Naive thymus-derived CD4-positive, alpha-beta T cell (primary cell): ENCODE measurements at regions not wholly inside any gene's neighbourhood (a gene's known extent, or its start where the extent isn't known, plus 50 kb on each side); places are given as distances from the start of the nearest gene placed in this dataset.

Experiments used
- ATAC-seq: fragments of 150-1000 bp; cut with Tn5 transposase; 2 replicates; pipeline ENCODE4 v1.10.0; 2021; ENCODE audit warnings: mild to moderate bottlenecking, moderate library complexity
- CTCF ChIA-PET: fragments of 350-600 bp; sonication (Branson Sonifier 250); formaldehyde crosslinking; loops from one replicate; lab custom pipeline; 2021; ENCODE audit warnings: antibody characterized with exemption; lab: Charles Lee
- POLR2A ChIA-PET: fragments of 350-600 bp; sonication (Branson Sonifier 250); formaldehyde crosslinking; loops from one replicate; lab custom pipeline; 2021; ENCODE audit warnings: antibody characterized with exemption, inconsistent platforms; lab: Charles Lee
- DNase-seq, 9 donors: peaks; one replicate each; pipeline versions ENCODE4 v3.0.0 to v3.0.0-alpha.2; 2020 to 2022; ENCODE audit warnings: mixed read lengths in 1 of 9
- H3K27ac ChIP-seq: one replicate; pipeline ENCODE4 v1.7.0; 2013; ENCODE audit warnings: mild to moderate bottlenecking, low read depth, low read length, moderate library complexity
- H3K27me3 ChIP-seq, 2 donors: one replicate each; pipeline ENCODE4 v1.7.0; 2013; ENCODE audit warnings: low read length in 2 of 2, mild to moderate bottlenecking in 2 of 2, moderate library complexity in 2 of 2; ENCODE audit not compliant: control insufficient read depth in 2 of 2, insufficient read depth in 2 of 2
- H3K36me3 ChIP-seq, 3 experiments: 1 replicate in 2 of 3; 2 replicates in 1 of 3; pipeline ENCODE4 v1.7.0; 2013; ENCODE audit warnings: low read length in 3 of 3, mild to moderate bottlenecking in 3 of 3, moderate library complexity in 1 of 3; ENCODE audit not compliant: insufficient read depth in 3 of 3, control insufficient read depth in 2 of 3
- H3K4me1 ChIP-seq, 2 donors: one replicate each; pipeline ENCODE4 v1.7.0; 2013; ENCODE audit warnings: low read length in 2 of 2, mild to moderate bottlenecking in 2 of 2, moderate library complexity in 1 of 2; ENCODE audit not compliant: control insufficient read depth in 2 of 2, insufficient read depth in 2 of 2
- H3K4me3 ChIP-seq: 2 replicates; pipeline ENCODE4 v1.7.0; 2013; ENCODE audit warnings: mild to moderate bottlenecking, low read length
- H3K9me3 ChIP-seq, 3 experiments: 1 replicate in 2 of 3; 2 replicates in 1 of 3; pipeline ENCODE4 v1.7.0; 2013; ENCODE audit warnings: low read length in 3 of 3; ENCODE audit not compliant: control insufficient read depth in 2 of 3
- H3K27ac Mint-ChIP-seq, 9 donors: one replicate each; pipeline ENCODE4 v1.8.0; 2020 to 2022; ENCODE audit warnings: mixed read lengths in 9 of 9, mild to moderate bottlenecking in 8 of 9, moderate library complexity in 5 of 9, inconsistent platforms in 2 of 9
- H3K27me3 Mint-ChIP-seq, 5 donors: one replicate each; pipeline ENCODE4 v1.8.0; 2021 to 2022; ENCODE audit warnings: mixed read lengths in 5 of 5, mild to moderate bottlenecking in 1 of 5
- H3K36me3 Mint-ChIP-seq, 5 donors: one replicate each; pipeline ENCODE4 v1.8.0; 2020 to 2022; ENCODE audit warnings: mixed read lengths in 5 of 5, mild to moderate bottlenecking in 3 of 5, inconsistent platforms in 1 of 5
- H3K4me1 Mint-ChIP-seq, 7 donors: one replicate each; pipeline ENCODE4 v1.8.0; 2020 to 2022; ENCODE audit warnings: mixed read lengths in 7 of 7, mild to moderate bottlenecking in 3 of 7, inconsistent platforms in 1 of 7
- H3K4me3 Mint-ChIP-seq, 10 donors: one replicate each; pipeline ENCODE4 v1.8.0; 2020 to 2022; ENCODE audit warnings: mild to moderate bottlenecking in 10 of 10, mixed read lengths in 10 of 10, moderate library complexity in 6 of 10, inconsistent platforms in 2 of 10
- H3K9me3 Mint-ChIP-seq, 11 donors: one replicate each; pipeline ENCODE4 v1.8.0; 2020 to 2022; ENCODE audit warnings: mixed read lengths in 11 of 11, mild to moderate bottlenecking in 4 of 11, inconsistent platforms in 1 of 11, moderate library complexity in 1 of 11
- intact Hi-C, 2 donors: fragments of 100-400 bp; cut with micrococcal nuclease; formaldehyde crosslinking; loops; one replicate each; pipeline ENCODE4 v1.15.1; 2023

DNA sequence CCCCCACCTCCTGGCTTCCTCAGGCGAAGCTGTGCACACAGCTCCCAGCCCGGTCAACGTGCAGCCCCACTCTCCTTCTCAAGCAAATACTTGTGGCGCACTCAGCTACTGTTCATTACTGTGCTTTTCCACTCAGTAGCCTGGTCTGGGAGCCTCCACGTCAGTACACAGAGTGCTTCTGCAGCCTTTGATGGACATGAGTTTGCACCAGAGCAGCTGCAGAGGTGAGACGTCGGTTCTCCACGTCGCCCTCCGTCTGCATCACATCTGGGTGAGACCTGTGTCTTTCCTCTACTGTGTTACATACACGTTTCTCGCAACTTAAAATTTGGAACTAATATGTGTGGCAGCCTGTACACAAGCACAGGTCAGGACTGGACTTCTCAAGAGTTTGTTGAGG, 334.3 kb downstream of the C16orf95 start:
- no peak overlapping the region for H3K4me3 ChIP-seq
- Mint-ChIP-seq H3K4me3 (no peak overlapping the region), H3K36me3 (no peaks in the 10 kb centered on the region), H3K9me3 (peaks cover 0 to 2% (median 0%) of the 10 kb centered on the region in 11 donors), H3K4me1 (no peaks in the 10 kb centered on the region), H3K27ac (no peak overlapping the region), H3K27me3 (peaks cover 0 to 12% (median 6%) of the 10 kb centered on the region in 5 donors)
- H3K4me1 ChIP-seq: no peaks in the 10 kb centered on the region
- H3K9me3 ChIP-seq: no peaks in the 10 kb centered on the region
- DNase-seq (no peak), ATAC-seq (no peak)
- H3K27ac ChIP-seq: no peak overlapping the region
- no peaks in the 10 kb centered on the region for H3K36me3 ChIP-seq
- no peaks in the 10 kb centered on the region for H3K27me3 ChIP-seq
- intact Hi-C loops: no loop called here
- ChIA-PET POLR2A (no interaction called here), CTCF (no interaction called here)

DNA sequence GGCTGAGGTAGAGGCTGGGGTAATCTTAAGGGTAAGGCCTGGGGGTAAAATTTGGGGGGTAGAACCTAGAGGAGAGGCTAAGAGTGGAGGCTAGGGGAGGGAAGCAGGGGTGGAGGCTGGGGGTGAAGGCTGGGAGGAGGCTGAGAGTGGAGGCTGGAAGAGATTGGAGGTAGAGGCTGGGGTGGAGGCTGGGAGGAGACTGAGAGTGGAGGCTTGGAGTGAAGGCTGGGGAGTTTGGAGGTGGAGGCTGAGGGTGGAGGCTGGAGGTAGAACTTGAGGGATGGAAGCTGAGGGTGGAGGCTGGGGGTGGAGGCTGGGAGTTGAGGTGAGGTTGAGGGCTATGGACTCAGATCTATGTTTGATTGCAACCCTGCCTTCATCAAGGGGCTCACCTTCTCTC, 333.6 kb downstream of the C16orf95 start:
- ATAC-seq: no peak
- Mint-ChIP-seq H3K9me3 (peaks cover 0 to 2% (median 0%) of the 10 kb centered on the region in 11 donors), H3K4me3 (no peak overlapping the region), H3K27me3 (peaks cover 0 to 16% (median 6%) of the 10 kb centered on the region in 5 donors), H3K27ac (no peak overlapping the region), H3K36me3 (no peaks in the 10 kb centered on the region), H3K4me1 (no peaks in the 10 kb centered on the region)
- H3K9me3 ChIP-seq: no peaks in the 10 kb centered on the region
- H3K4me1 ChIP-seq: no peaks in the 10 kb centered on the region
- no peaks in the 10 kb centered on the region for H3K27me3 ChIP-seq
- ChIA-PET CTCF (no interaction called here), POLR2A (no interaction called here)
- intact Hi-C loops: no loop called here
- H3K36me3 ChIP-seq: no peaks in the 10 kb centered on the region
- H3K27ac ChIP-seq: no peak overlapping the region
- H3K4me3 ChIP-seq: no peak overlapping the region
- no peak for DNase-seq

DNA sequence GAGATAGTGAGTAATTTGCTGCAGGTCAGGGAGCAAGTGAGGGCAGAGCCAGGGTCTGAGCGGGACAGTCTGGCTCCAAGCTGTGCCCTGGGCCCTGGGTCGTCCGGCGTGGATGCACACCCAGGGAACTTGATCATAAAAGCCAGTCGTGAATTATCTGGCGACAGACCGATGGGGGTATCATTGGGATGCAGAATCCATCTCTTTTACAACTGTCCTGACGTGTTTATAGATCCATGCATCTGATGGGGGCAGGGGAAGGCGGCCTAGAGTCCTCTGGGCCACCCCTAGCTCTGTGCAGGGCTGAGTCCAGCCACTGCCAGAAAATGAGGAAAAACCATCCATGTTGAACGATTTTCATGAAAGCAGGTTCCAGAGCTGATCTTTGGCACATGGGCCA, 332.8 kb downstream of the C16orf95 start:
- Mint-ChIP-seq H3K27me3 (peaks cover 0 to 17% (median 6%) of the 10 kb centered on the region in 5 donors), H3K4me1 (no peaks in the 10 kb centered on the region), H3K36me3 (no peaks in the 10 kb centered on the region), H3K9me3 (peaks cover 0 to 2% (median 0%) of the 10 kb centered on the region in 11 donors), H3K27ac (no peak overlapping the region), H3K4me3 (no peak overlapping the region)
- no peak overlapping the region for H3K4me3 ChIP-seq
- POLR2A ChIA-PET: no interaction called here
- no peaks in the 10 kb centered on the region for H3K9me3 ChIP-seq
- no peaks in the 10 kb centered on the region for H3K4me1 ChIP-seq
- no peak for DNase-seq
- no peak overlapping the region for H3K27ac ChIP-seq
- no peaks in the 10 kb centered on the region for H3K36me3 ChIP-seq
- intact Hi-C loops: no loop called here
- ATAC-seq: no peak
- CTCF ChIA-PET: no interaction called here
- no peaks in the 10 kb centered on the region for H3K27me3 ChIP-seq

DNA sequence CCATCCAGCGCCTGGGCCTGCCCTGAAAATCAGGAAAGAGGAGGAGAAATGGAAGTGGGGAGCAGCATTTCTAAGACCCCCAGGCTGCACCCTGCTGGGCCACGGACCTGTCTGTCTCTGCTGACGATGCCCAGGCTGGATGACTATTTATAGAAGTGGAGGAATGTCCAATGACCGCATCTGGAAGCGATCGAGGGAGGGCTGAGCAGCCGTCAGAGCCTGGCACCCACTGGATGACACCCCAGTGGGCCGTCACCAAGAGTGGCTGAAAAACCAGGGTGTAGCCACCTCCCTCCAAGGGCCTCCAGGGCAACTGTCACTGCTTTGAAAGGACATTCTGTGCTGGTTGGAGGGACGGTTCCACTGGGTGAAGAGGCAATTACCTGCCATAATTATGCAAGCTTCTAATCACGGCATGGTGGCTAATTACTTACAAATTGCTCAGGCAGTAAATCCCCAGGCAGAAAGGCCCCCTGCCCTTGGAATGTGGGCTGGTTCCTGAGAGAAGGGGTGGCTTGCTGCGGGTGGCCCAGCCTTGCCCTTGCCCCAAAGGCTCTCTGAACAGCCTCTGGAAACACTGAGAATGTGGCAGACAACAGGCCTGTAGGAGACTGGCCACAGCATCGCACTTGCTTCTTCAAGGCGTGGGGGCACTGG, 332.1 kb downstream of the C16orf95 start:
- no peak overlapping the region for H3K27ac ChIP-seq
- intact Hi-C loops: no loop called here
- DNase-seq: no peak
- peaks cover 0 to 19% (median 7%) of the 10 kb centered on the region in 5 donors for H3K27me3 Mint-ChIP-seq
- ChIA-PET CTCF (no interaction called here), POLR2A (no interaction called here)
- no peak overlapping the region for H3K4me3 Mint-ChIP-seq
- no peaks in the 10 kb centered on the region for H3K27me3 ChIP-seq
- no peaks in the 10 kb centered on the region for H3K4me1 ChIP-seq
- no peaks in the 10 kb centered on the region for H3K36me3 ChIP-seq
- H3K4me1 Mint-ChIP-seq: peaks cover 0 to under 1% (median 0%) of the 10 kb centered on the region in 7 donors
- H3K27ac Mint-ChIP-seq: no peak overlapping the region
- H3K36me3 Mint-ChIP-seq: no peaks in the 10 kb centered on the region
- H3K9me3 ChIP-seq: no peaks in the 10 kb centered on the region
- no peak for ATAC-seq
- H3K4me3 ChIP-seq: no peak overlapping the region
- peaks cover 0 to 2% (median 0%) of the 10 kb centered on the region in 11 donors for H3K9me3 Mint-ChIP-seq

DNA sequence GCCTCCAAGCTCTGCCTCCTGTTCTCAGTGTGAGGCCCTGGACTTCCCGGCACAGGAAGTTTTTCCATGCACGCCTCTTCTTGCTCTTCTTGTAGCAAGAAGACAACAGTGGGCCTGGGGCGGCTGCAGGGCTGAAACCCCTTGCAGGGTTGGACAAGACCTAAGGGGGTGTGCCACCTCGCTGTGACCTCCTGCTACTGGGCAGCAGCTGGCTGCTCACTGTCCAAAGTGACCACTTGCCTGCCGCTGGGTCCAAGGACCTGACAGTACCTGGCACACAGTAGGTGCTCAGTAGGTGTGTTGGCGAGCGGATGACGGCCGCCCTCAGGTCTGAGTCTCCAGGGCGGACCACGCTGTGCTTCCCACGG, 331.6 kb downstream of the C16orf95 start:
- H3K36me3 ChIP-seq: no peaks in the 10 kb centered on the region
- Mint-ChIP-seq H3K27ac (no peak overlapping the region), H3K4me1 (peaks cover 0 to 6% (median 3%) of the 10 kb centered on the region in 7 donors), H3K36me3 (no peaks in the 10 kb centered on the region), H3K4me3 (no peak overlapping the region), H3K9me3 (peaks cover 0 to 2% (median 0%) of the 10 kb centered on the region in 11 donors), H3K27me3 (peaks cover 0 to 21% (median 8%) of the 10 kb centered on the region in 5 donors)
- no peaks in the 10 kb centered on the region for H3K9me3 ChIP-seq
- no peak overlapping the region for H3K27ac ChIP-seq
- no peak overlapping the region for H3K4me3 ChIP-seq
- intact Hi-C loops: no loop called here
- no peaks in the 10 kb centered on the region for H3K27me3 ChIP-seq
- DNase-seq (no peak), ATAC-seq (no peak)
- CTCF ChIA-PET: no interaction called here
- POLR2A ChIA-PET: no interaction called here
- H3K4me1 ChIP-seq: no peaks in the 10 kb centered on the region

DNA sequence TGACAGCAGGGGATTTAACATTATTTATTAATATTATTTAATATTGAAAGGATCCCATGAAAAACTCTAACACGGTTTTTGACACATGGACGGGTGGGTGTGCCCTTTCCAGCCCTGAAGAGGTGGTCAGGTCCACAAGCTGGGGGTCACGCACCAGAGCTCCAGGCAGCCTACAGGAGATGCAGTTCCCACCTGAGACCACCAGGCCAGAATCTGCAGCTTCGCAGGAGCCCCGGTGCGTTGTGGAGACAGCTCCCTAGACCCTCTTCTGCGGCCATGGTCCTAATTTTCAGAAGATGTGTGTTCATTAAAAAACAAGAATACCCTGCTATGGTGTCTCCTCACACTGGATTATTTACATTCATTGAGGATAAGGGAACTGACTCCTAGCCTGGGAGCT, 331.1 kb downstream of the C16orf95 start:
- no peak for DNase-seq
- no peak overlapping the region for H3K27ac Mint-ChIP-seq
- H3K36me3 Mint-ChIP-seq: no peaks in the 10 kb centered on the region
- peaks cover 0 to 9% (median 4%) of the 10 kb centered on the region in 7 donors for H3K4me1 Mint-ChIP-seq
- Histone ChIP-seq H3K27ac (no peak overlapping the region), H3K9me3 (no peaks in the 10 kb centered on the region), H3K4me1 (no peaks in the 10 kb centered on the region), H3K27me3 (no peaks in the 10 kb centered on the region), H3K36me3 (no peaks in the 10 kb centered on the region), H3K4me3 (no peak overlapping the region)
- H3K27me3 Mint-ChIP-seq: peaks cover 0 to 26% (median 12%) of the 10 kb centered on the region in 5 donors
- intact Hi-C loops: no loop called here
- no peak overlapping the region for H3K4me3 Mint-ChIP-seq
- ChIA-PET POLR2A (no interaction called here), CTCF (no interaction called here)
- H3K9me3 Mint-ChIP-seq: peaks cover 0 to 2% (median 0%) of the 10 kb centered on the region in 11 donors
- no peak for ATAC-seq

DNA sequence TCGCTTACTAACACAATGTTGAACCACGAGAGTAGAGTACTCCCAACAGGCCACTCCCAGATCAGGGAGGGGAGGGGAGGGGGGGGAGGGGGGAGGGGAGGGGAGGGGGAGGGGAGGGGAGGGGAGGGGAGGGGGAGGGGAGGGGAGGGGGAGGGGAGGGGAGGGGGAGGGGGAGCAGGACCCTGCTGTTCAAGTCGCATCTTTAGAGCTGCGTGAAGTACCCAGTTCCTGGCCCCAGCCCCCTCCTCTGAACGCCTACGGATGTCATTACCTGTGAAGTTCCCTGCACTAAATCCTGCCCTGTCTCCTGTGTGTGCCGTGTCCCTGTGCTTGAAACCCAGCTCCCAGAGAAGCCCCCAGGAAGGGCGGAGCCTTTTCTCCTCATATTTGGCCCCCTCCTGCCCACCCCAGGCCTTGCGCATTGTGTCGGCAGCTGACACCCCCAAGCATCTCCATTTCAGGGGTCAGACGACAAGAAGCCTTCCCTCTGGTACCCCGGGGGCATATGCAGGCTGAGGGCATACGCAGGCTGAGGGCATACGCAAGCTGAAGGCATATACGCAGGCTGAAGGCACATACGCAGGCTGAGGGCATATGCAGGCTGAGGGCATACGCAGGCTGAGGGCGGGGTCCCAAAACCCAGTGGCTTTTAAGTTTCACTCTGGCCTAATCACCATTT, 330.2 kb downstream of the C16orf95 start:
- peaks cover 0 to 10% (median 4%) of the 10 kb centered on the region in 7 donors for H3K4me1 Mint-ChIP-seq
- Histone ChIP-seq H3K27ac (no peak overlapping the region), H3K36me3 (no peaks in the 10 kb centered on the region), H3K4me3 (no peak overlapping the region), H3K27me3 (no peaks in the 10 kb centered on the region), H3K4me1 (no peaks in the 10 kb centered on the region), H3K9me3 (no peaks in the 10 kb centered on the region)
- DNase-seq: no peak
- peaks cover 0 to 29% (median 18%) of the 10 kb centered on the region in 5 donors for H3K27me3 Mint-ChIP-seq
- intact Hi-C loops: no loop called here
- peak overlapping the region in 1 of 9 donors; percentile 33 for H3K27ac Mint-ChIP-seq
- ChIA-PET CTCF (no interaction called here), POLR2A (no interaction called here)
- no peak overlapping the region for H3K4me3 Mint-ChIP-seq
- H3K36me3 Mint-ChIP-seq: no peaks in the 10 kb centered on the region
- no peak for ATAC-seq
- peaks cover 0 to 2% (median 0%) of the 10 kb centered on the region in 11 donors for H3K9me3 Mint-ChIP-seq
